ENCODE measurements at regions not wholly inside any gene's neighbourhood (a gene's known extent, or its start where the extent isn't known, plus 50 kb on each side); places are given as distances from the start of the nearest gene placed in this dataset.

DNA sequence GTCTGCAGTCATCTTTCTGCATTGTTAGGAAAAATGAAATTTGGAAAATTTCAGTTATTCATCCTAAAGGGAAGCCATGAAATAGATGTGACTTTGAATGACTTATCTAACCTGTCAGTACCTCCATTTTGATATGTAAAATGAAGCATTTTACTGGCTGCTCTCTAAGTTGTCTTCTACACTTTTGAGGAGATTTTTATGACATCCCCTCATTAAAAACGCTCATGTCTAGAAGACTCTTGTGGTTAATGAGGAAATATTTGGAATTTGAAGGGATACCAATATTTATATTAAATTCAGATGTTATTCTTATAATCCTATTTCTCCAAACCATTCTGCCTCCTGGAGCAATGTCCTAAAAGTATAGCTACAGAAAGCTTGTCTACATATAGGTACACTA is 73.8 kb upstream of the THUMPD2 start:
- H3K27me3 ChIP-seq (ENCODE audit: control insufficient read depth, insufficient read depth, low read length) = peaks cover 2% of the 10 kb centered on the region; the same call in 1 of the 2 replicates
- ATAC-seq (ENCODE audit: low read depth) = no peak
- H4K8ac ChIP-seq (ENCODE audit: low read depth in 2 of 2, low read length in 2 of 2) = no peak overlapping the region
- intact Hi-C loops (cut with micrococcal nuclease) = no loop called here
- no peaks in the 10 kb centered on the region for H4K20me1 ChIP-seq (ENCODE audit: insufficient read depth, low read length)
- no peak overlapping the region for H3K56ac ChIP-seq (ENCODE audit: extremely low read depth, insufficient read depth, low read length)
- no peak overlapping the region for H3K18ac ChIP-seq (ENCODE audit: low read depth, low read length)
- TF ChIP-seq RCOR1 (IDR thresholded peaks at IDR 0.05; ENCODE audit: insufficient replicate concordance, low read length) (no peak), RFX5 (IDR thresholded peaks at IDR 0.05; ENCODE audit: low read depth, low read length) (no peak), CEBPB (IDR thresholded peaks at IDR 0.05; ENCODE audit: low read depth, low read length) (no peak), NFE2L2 (IDR thresholded peaks at IDR 0.05; ENCODE audit: low read depth, low read length) (no peak), CHD1 (IDR thresholded peaks at IDR 0.05; ENCODE audit: low read depth, low read length) (no peak), MAZ (IDR thresholded peaks at IDR 0.05; ENCODE audit: borderline replicate concordance, low read depth, low read length) (no peak), MAFK (IDR thresholded peaks at IDR 0.05; ENCODE audit: low read depth, low read length) (no peak), MXI1 (IDR thresholded peaks at IDR 0.05; ENCODE audit: borderline replicate concordance, low read depth, low read length) (no peak)
- TF ChIP-seq, protein P1, sequence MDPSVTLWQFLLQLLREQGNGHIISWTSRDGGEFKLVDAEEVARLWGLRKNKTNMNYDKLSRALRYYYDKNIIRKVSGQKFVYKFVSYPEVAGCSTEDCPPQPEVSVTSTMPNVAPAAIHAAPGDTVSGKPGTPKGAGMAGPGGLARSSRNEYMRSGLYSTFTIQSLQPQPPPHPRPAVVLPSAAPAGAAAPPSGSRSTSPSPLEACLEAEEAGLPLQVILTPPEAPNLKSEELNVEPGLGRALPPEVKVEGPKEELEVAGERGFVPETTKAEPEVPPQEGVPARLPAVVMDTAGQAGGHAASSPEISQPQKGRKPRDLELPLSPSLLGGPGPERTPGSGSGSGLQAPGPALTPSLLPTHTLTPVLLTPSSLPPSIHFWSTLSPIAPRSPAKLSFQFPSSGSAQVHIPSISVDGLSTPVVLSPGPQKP (IDR thresholded peaks at IDR 0.05; ENCODE audit: borderline replicate concordance, low read depth, low read length) = no peak
- no peak overlapping the region for H4K91ac ChIP-seq (ENCODE audit: insufficient read depth, low read depth, low read length)
- no peaks in the 10 kb centered on the region for H3K79me1 ChIP-seq (ENCODE audit: low read depth in 1 of 2, low read length in 2 of 2)
- no peak overlapping the region for H2BK20ac ChIP-seq (ENCODE audit: low read depth, low read length)
- dilution Hi-C loops (cut with HindIII; ENCODE audit: low sequenced_read_pairs, unreplicated experiment) = no loop called here
- H2AK9ac ChIP-seq (replicated peaks; ENCODE audit: low read depth, low read length, poor library complexity) = no peak overlapping the region
- H3K4me2 ChIP-seq (ENCODE audit: low read depth, low read length) = no peak overlapping the region
- H2BK15ac ChIP-seq (ENCODE audit: low read depth, low read length) = no peak overlapping the region
- H2BK120ac ChIP-seq (ENCODE audit: low read depth, low read length) = no peak overlapping the region
- no peak overlapping the region for H3K4me3 ChIP-seq (ENCODE audit: insufficient read depth, low read depth, low read length)
- H4K5ac ChIP-seq (ENCODE audit: low read depth, low read length) = no peak overlapping the region
- no peak overlapping the region for H3K14ac ChIP-seq (replicated peaks; ENCODE audit: low read depth, low read length)
- ChIA-PET POLR2A (ENCODE audit: unreplicated experiment) (no interaction called here), CTCF (interaction anchor here (0.5 to 2.5 kb wide), 4 partner anchors 16 to 250 kb away, joined by 3 to 13 read pairs (median 5); no protein-coding TSS in a partner anchor)
- no peak overlapping the region for H3K4ac ChIP-seq (ENCODE audit: low read depth, low read length)
- H3K4me1 ChIP-seq (ENCODE audit: control insufficient read depth, insufficient read depth, low read length) = peaks cover 3% of the 10 kb centered on the region; the same call in 1 of the 2 replicates
- no peak overlapping the region for H3K27ac ChIP-seq (ENCODE audit: insufficient read depth, low read length)
- no peak overlapping the region for H2BK5ac ChIP-seq (ENCODE audit: low read depth, low read length, poor library complexity, severe bottlenecking)
- H3K9ac ChIP-seq (ENCODE audit: low read depth, low read length) = no peak overlapping the region
- H2AK5ac ChIP-seq (ENCODE audit: low read depth, low read length) = no peak overlapping the region
- no peaks in the 10 kb centered on the region for H3K9me1 ChIP-seq (ENCODE audit: insufficient read depth, low read length)
- no peak for DNase-seq
- no peaks in the 10 kb centered on the region for H3K9me3 ChIP-seq (ENCODE audit: control insufficient read depth, insufficient read depth, low read length)
- H3K36me3 ChIP-seq (ENCODE audit: control insufficient read depth, insufficient read depth, low read length) = no peaks in the 10 kb centered on the region
- no CpG with 5 or more reads among the region's 1 CpG for WGBS, 2 experiments (ENCODE audit: extremely low coverage in 2 of 2, insufficient read length in 1 of 2)
- in situ Hi-C loops (cut with MboI; ENCODE audit: low sequenced_read_pairs) = no loop called here
- no peak overlapping the region for H2AFZ ChIP-seq (replicated peaks; ENCODE audit: low read length, poor library complexity)
- H3K23ac ChIP-seq (ENCODE audit: low read depth, low read length) = no peak overlapping the region
- no TSS peak for BruUV-seq (replicated peaks)
